Keratinocyte (primary cell): ENCODE measurements at regions not wholly inside any gene's neighbourhood (a gene's known extent, or its start where the extent isn't known, plus 50 kb on each side); places are given as distances from the start of the nearest gene placed in this dataset.
A peak's percentile ranks its signal among the peaks of the same experiment; 100 is the strongest.

Source experiments
- DNase-seq: peaks from one replicate; pipeline ENCODE4 v3.0.0-alpha.2; 2011; ENCODE audit warnings: low read depth, missing footprints, low spot score
- FAIRE-seq: peaks from 2 replicates; lab custom pipeline; 2011; peaks lifted over from hg19 to GRCh38; lab: Jason Lieb, UNC
- H2AFZ ChIP-seq: 2 replicates; pipeline ENCODE4 v1.6.0; 2012; ENCODE audit warnings: low read length, control low read depth, inconsistent platforms; ENCODE audit not compliant: control insufficient read depth
- H3K27ac ChIP-seq: 2 replicates; pipeline ENCODE4 v1.5.1; 2011; ENCODE audit warnings: low read length; ENCODE audit not compliant: control insufficient read depth, insufficient read depth
- H3K27me3 ChIP-seq: 3 replicates; pipeline ENCODE4 v1.6.0; 2011; ENCODE audit warnings: low read length; ENCODE audit not compliant: control insufficient read depth, insufficient read depth; ENCODE audit errors: extremely low read depth
- H3K36me3 ChIP-seq, 2 experiments: 2 replicates in 1 of 2; 3 replicates in 1 of 2; pipeline ENCODE4 v1.5.1; 2011; ENCODE audit warnings: low read length in 2 of 2, mild to moderate bottlenecking in 1 of 2; ENCODE audit not compliant: control insufficient read depth in 2 of 2, insufficient read depth in 2 of 2; ENCODE audit errors: extremely low read depth in 1 of 2
- H3K4me1 ChIP-seq: 3 replicates; pipeline ENCODE4 v1.5.1; 2011; ENCODE audit warnings: low read length; ENCODE audit not compliant: control insufficient read depth, insufficient read depth; ENCODE audit errors: extremely low read depth
- H3K4me2 ChIP-seq: 3 replicates; pipeline ENCODE4 v1.6.0; 2011; ENCODE audit warnings: low read depth, low read length; ENCODE audit not compliant: control insufficient read depth, insufficient read depth; ENCODE audit errors: extremely low read depth
- H3K4me3 ChIP-seq, 3 experiments: fragments of 200-600 bp in 1 of 3; sonication (generic) in 1 of 3; 2 replicates in 2 of 3; 3 replicates in 1 of 3; pipeline ENCODE4 v1.5.1; 2011 to 2016; ENCODE audit warnings: low read length in 3 of 3, mild to moderate bottlenecking in 3 of 3, control low read depth in 2 of 3, inconsistent platforms in 1 of 3, low read depth in 1 of 3, mixed read lengths in 1 of 3, mixed run types in 1 of 3, moderate library complexity in 1 of 3; ENCODE audit not compliant: control insufficient read depth in 2 of 3, insufficient read depth in 2 of 3; ENCODE audit errors: extremely low read depth in 1 of 3
- H3K79me2 ChIP-seq: 2 replicates; pipeline ENCODE4 v1.6.0; 2012; ENCODE audit warnings: low read length; ENCODE audit not compliant: control insufficient read depth, insufficient read depth
- H3K9ac ChIP-seq: 3 replicates; pipeline ENCODE4 v1.6.0; 2011; ENCODE audit warnings: low read length; ENCODE audit not compliant: control insufficient read depth, insufficient read depth; ENCODE audit errors: extremely low read depth
- H3K9me1 ChIP-seq: 3 replicates; pipeline ENCODE4 v1.6.0; 2011; ENCODE audit warnings: low read length; ENCODE audit not compliant: control insufficient read depth, insufficient read depth; ENCODE audit errors: extremely low read depth
- H3K9me3 ChIP-seq: 2 replicates; pipeline ENCODE4 v1.5.1; 2012; ENCODE audit warnings: low read depth, low read length; ENCODE audit not compliant: control insufficient read depth
- H4K20me1 ChIP-seq: 3 replicates; pipeline ENCODE4 v1.6.0; 2011; ENCODE audit warnings: low read length; ENCODE audit not compliant: control insufficient read depth, insufficient read depth; ENCODE audit errors: extremely low read depth
- EZH2 ChIP-seq: IDR thresholded peaks from one replicate; pipeline ENCODE4 v1.6.1; 2012; ENCODE audit warnings: inconsistent platforms, mild to moderate bottlenecking, low read length, moderate library complexity
- dilution Hi-C: fragments of 300-500 bp; cut with MboI; formaldehyde crosslinking; loops from one replicate; pipeline ENCODE4 v1.7.0; 2020; ENCODE audit warnings: low sequenced_read_pairs; ENCODE audit not compliant: extremely low pct_ligation_motif_present
- TF ChIP-seq, protein P1 (sequence below), 3 experiments: IDR thresholded peaks in 1 of 3; conservative IDR thresholded peaks in 1 of 3; optimal IDR thresholded peaks in 1 of 3; 2 replicates in 2 of 3; 3 replicates in 1 of 3; pipeline versions ENCODE3 to v1.5.1; 2011; ENCODE audit warnings: low read length in 3 of 3, mild to moderate bottlenecking in 3 of 3, moderate library complexity in 2 of 3, control low read depth in 1 of 3, inconsistent platforms in 1 of 3; ENCODE audit not compliant: insufficient read depth in 2 of 3; ENCODE audit errors: extremely low read depth in 1 of 3

- Histone ChIP-seq H3K36me3 (no peaks in the 10 kb centered on the region), H3K4me2 (no peak overlapping the region), H3K27me3 (no peaks in the 10 kb centered on the region), H3K4me1 (peaks cover 7% of the 10 kb centered on the region), H3K9ac (no peak overlapping the region), H2AFZ (no peak overlapping the region), H4K20me1 (no peaks in the 10 kb centered on the region), H3K79me2 (no peaks in the 10 kb centered on the region), H3K9me3 (no peaks in the 10 kb centered on the region), H3K27ac (no peak overlapping the region), H3K9me1 (no peaks in the 10 kb centered on the region), H3K4me3 (no peak overlapping the region)
- dilution Hi-C loops = no loop called here
- DNase-seq (no peak), FAIRE-seq (no peak)
- TF ChIP-seq, protein P1, sequence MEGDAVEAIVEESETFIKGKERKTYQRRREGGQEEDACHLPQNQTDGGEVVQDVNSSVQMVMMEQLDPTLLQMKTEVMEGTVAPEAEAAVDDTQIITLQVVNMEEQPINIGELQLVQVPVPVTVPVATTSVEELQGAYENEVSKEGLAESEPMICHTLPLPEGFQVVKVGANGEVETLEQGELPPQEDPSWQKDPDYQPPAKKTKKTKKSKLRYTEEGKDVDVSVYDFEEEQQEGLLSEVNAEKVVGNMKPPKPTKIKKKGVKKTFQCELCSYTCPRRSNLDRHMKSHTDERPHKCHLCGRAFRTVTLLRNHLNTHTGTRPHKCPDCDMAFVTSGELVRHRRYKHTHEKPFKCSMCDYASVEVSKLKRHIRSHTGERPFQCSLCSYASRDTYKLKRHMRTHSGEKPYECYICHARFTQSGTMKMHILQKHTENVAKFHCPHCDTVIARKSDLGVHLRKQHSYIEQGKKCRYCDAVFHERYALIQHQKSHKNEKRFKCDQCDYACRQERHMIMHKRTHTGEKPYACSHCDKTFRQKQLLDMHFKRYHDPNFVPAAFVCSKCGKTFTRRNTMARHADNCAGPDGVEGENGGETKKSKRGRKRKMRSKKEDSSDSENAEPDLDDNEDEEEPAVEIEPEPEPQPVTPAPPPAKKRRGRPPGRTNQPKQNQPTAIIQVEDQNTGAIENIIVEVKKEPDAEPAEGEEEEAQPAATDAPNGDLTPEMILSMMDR (optimal IDR thresholded peaks at IDR 0.05 in 1 of 3, IDR thresholded peaks at IDR 0.05 in 1 of 3, conservative IDR thresholded peaks at IDR 0.05 in 1 of 3; ENCODE audit: extremely low read depth in 1 of 3, insufficient read depth in 2 of 3, low read length in 3 of 3) = peak; percentile 34 to 66 (median 51)
- TF ChIP-seq EZH2 = no peak
These were observed 202.3 kb upstream of the PROK2 start for GRCh38 chr3:71987089-71987735.

GRCh38 chr3:71986606-71987005 lies 201.7 kb upstream of the PROK2 start:
- TF ChIP-seq EZH2 = no peak
- TF ChIP-seq, protein P1 (optimal IDR thresholded peaks at IDR 0.05 in 1 of 3, IDR thresholded peaks at IDR 0.05 in 1 of 3, conservative IDR thresholded peaks at IDR 0.05 in 1 of 3; ENCODE audit: extremely low read depth in 1 of 3, insufficient read depth in 2 of 3, low read length in 3 of 3) = no peak
- H3K9ac ChIP-seq = no peak overlapping the region
- no peaks in the 10 kb centered on the region for H3K9me3 ChIP-seq
- no peak overlapping the region for H3K4me2 ChIP-seq
- H3K79me2 ChIP-seq = no peaks in the 10 kb centered on the region
- no peak overlapping the region for H2AFZ ChIP-seq
- DNase-seq (no peak), FAIRE-seq (no peak)
- no peaks in the 10 kb centered on the region for H3K27me3 ChIP-seq
- no peaks in the 10 kb centered on the region for H4K20me1 ChIP-seq
- no peaks in the 10 kb centered on the region for H3K9me1 ChIP-seq
- H3K36me3 ChIP-seq = no peaks in the 10 kb centered on the region
- peaks cover 9% of the 10 kb centered on the region for H3K4me1 ChIP-seq
- H3K4me3 ChIP-seq = no peak overlapping the region
- no peak overlapping the region for H3K27ac ChIP-seq
- dilution Hi-C loops = no loop called here
